AG08396 (cell line): ENCODE measurements at regions not wholly inside any gene's neighbourhood (a gene's known extent, or its start where the extent isn't known, plus 50 kb on each side); places are given as distances from the start of the nearest gene placed in this dataset.

ENCODE experiments used
- DNase-seq: peaks from one replicate; pipeline ENCODE4 v3.0.0; 2012; ENCODE audit warnings: low spot score, mixed read lengths

GRCh38 chr13:26989957-26990713, 181.5 kb downstream of the USP12 start:
- DNase-seq, result no peak

GRCh38 chr13:26989261-26989956, 182.2 kb downstream of the USP12 start:
- no peak for DNase-seq

- no peak for DNase-seq
Observed at GRCh38 chr13:26988059-26988769, 183.4 kb downstream of the USP12 start.

GRCh38 chr13:26987486-26988013, 184.1 kb downstream of the USP12 start:
- no peak for DNase-seq

GRCh38 chr13:26985285-26985878, 186.2 kb downstream of the USP12 start:
- peak; percentile 64 for DNase-seq

GRCh38 chr13:26984337-26984736, 187.3 kb downstream of the USP12 start:
- no peak for DNase-seq

GRCh38 chr13:26983543-26984320, 187.9 kb downstream of the USP12 start:
- DNase-seq, result no peak

- no peak for DNase-seq
Observed at GRCh38 chr13:26980099-26981031, 191.2 kb downstream of the USP12 start.

- no peak for DNase-seq
Observed at GRCh38 chr13:26979334-26979733, 192.3 kb downstream of the USP12 start.

GRCh38 chr13:26978081-26978860, 193.3 kb downstream of the USP12 start:
- no peak for DNase-seq

GRCh38 chr13:26977541-26977940, 194.1 kb downstream of the USP12 start:
- no peak for DNase-seq

- no peak for DNase-seq
Observed at GRCh38 chr13:26976313-26976712, 195.3 kb downstream of the USP12 start.

GRCh38 chr13:26973946-26974345, 197.7 kb downstream of the USP12 start:
- no peak for DNase-seq

GRCh38 chr13:26973295-26973694, 198.3 kb downstream of the USP12 start:
- DNase-seq, result no peak

- no peak for DNase-seq
Observed at GRCh38 chr13:26971990-26972887, 199.4 kb downstream of the USP12 start.

GRCh38 chr13:26968431-26969341, 202.9 kb downstream of the USP12 start:
- no peak for DNase-seq
